Activated T-cell treated with anti-CD3 and anti-CD28 coated beads, Interleukin-2, amount 50 U/mL, for 72 hours (primary cell): ENCODE measurements at regions not wholly inside any gene's neighbourhood (a gene's known extent, or its start where the extent isn't known, plus 50 kb on each side); places are given as distances from the start of the nearest gene placed in this dataset.

Experiments used
- ATAC-seq, 2 donors: fragments of 150-1000 bp; cut with Tn5 transposase; replicated peaks in 1 of 2; 2 replicates each; pipeline ENCODE4 v1.10.0; 2021; ENCODE audit warnings: moderate library complexity in 2 of 2, mild to moderate bottlenecking in 1 of 2
- DNase-seq, 2 donors: peaks; one replicate each; pipeline ENCODE4 v3.0.0; 2021 to 2022; ENCODE audit warnings: mixed read lengths in 1 of 2
- H3K27ac Mint-ChIP-seq: one replicate; pipeline ENCODE4 v1.8.0; 2022; ENCODE audit warnings: mild to moderate bottlenecking, moderate library complexity, mixed read lengths
- H3K27me3 Mint-ChIP-seq: one replicate; pipeline ENCODE4 v1.8.0; 2022; ENCODE audit warnings: low read depth, mixed read lengths
- H3K36me3 Mint-ChIP-seq, 2 donors: one replicate each; pipeline ENCODE4 v1.8.0; 2022; ENCODE audit warnings: mixed read lengths in 2 of 2, mild to moderate bottlenecking in 1 of 2; ENCODE audit not compliant: insufficient read depth in 2 of 2
- H3K4me1 Mint-ChIP-seq: one replicate; pipeline ENCODE4 v1.8.0; 2022; ENCODE audit warnings: low read depth, mixed read lengths
- H3K4me3 Mint-ChIP-seq, 2 donors: one replicate each; pipeline ENCODE4 v1.8.0; 2022; ENCODE audit warnings: mild to moderate bottlenecking in 2 of 2, mixed read lengths in 2 of 2, moderate library complexity in 2 of 2
- H3K9me3 Mint-ChIP-seq, 2 donors: one replicate each; pipeline ENCODE4 v1.8.0; 2022; ENCODE audit warnings: mixed read lengths in 2 of 2

GRCh38 chr4:14810568-14810967, 191.7 kb upstream of the CPEB2 start:
- Mint-ChIP-seq H3K27me3 (peaks cover 39% of the 10 kb centered on the region), H3K4me3 (no peak overlapping the region), H3K27ac (no peak overlapping the region), H3K4me1 (peaks cover 6% of the 10 kb centered on the region), H3K9me3 (peaks cover 2 to 5% of the 10 kb centered on the region in 2 donors), H3K36me3 (peaks cover 2 to 6% of the 10 kb centered on the region in 2 donors)
- no peak for DNase-seq
- ATAC-seq = no peak

GRCh38 chr4:14812101-14812500, 190.2 kb upstream of the CPEB2 start:
- H3K9me3 Mint-ChIP-seq = peaks cover 2 to 5% of the 10 kb centered on the region in 2 donors
- ATAC-seq (no peak), DNase-seq (no peak)
- H3K27me3 Mint-ChIP-seq = peaks cover 35% of the 10 kb centered on the region
- no peak overlapping the region for H3K4me3 Mint-ChIP-seq
- no peak overlapping the region for H3K27ac Mint-ChIP-seq
- H3K4me1 Mint-ChIP-seq = peaks cover 6% of the 10 kb centered on the region
- peaks cover 2 to 6% of the 10 kb centered on the region in 2 donors for H3K36me3 Mint-ChIP-seq

- Mint-ChIP-seq H3K4me3 (no peak overlapping the region), H3K4me1 (no peaks in the 10 kb centered on the region), H3K27ac (no peak overlapping the region), H3K27me3 (peaks cover 14% of the 10 kb centered on the region), H3K9me3 (peaks cover 0 to 3% of the 10 kb centered on the region in 2 donors), H3K36me3 (no peaks in the 10 kb centered on the region)
- ATAC-seq (no peak), DNase-seq (no peak)
Observed at GRCh38 chr4:14816623-14817261, 185.5 kb upstream of the CPEB2 start.

- ATAC-seq (no peak), DNase-seq (no peak)
- H3K4me3 Mint-ChIP-seq = no peak overlapping the region
- H3K36me3 Mint-ChIP-seq = no peaks in the 10 kb centered on the region
- peaks cover 0 to 1% of the 10 kb centered on the region in 2 donors for H3K9me3 Mint-ChIP-seq
- no peak overlapping the region for H3K27ac Mint-ChIP-seq
- H3K4me1 Mint-ChIP-seq = no peaks in the 10 kb centered on the region
- peaks cover 40% of the 10 kb centered on the region for H3K27me3 Mint-ChIP-seq
Observed at GRCh38 chr4:14824189-14824588, 178.1 kb upstream of the CPEB2 start.

GRCh38 chr4:14827111-14827510, 175.2 kb upstream of the CPEB2 start:
- Mint-ChIP-seq H3K27ac (no peak overlapping the region), H3K36me3 (no peaks in the 10 kb centered on the region), H3K9me3 (no peaks in the 10 kb centered on the region), H3K4me1 (no peaks in the 10 kb centered on the region), H3K4me3 (no peak overlapping the region), H3K27me3 (peaks cover 32% of the 10 kb centered on the region)
- DNase-seq (no peak), ATAC-seq (no peak)

- Mint-ChIP-seq H3K4me3 (no peak overlapping the region), H3K36me3 (no peaks in the 10 kb centered on the region), H3K27ac (no peak overlapping the region), H3K4me1 (no peaks in the 10 kb centered on the region), H3K9me3 (no peaks in the 10 kb centered on the region), H3K27me3 (peaks cover 10% of the 10 kb centered on the region)
- ATAC-seq (no peak), DNase-seq (no peak)
Observed at GRCh38 chr4:14829795-14830194, 172.5 kb upstream of the CPEB2 start.

- Mint-ChIP-seq H3K4me1 (no peaks in the 10 kb centered on the region), H3K4me3 (no peak overlapping the region), H3K9me3 (no peaks in the 10 kb centered on the region), H3K36me3 (no peaks in the 10 kb centered on the region), H3K27ac (no peak overlapping the region), H3K27me3 (peaks cover 10% of the 10 kb centered on the region)
- DNase-seq (no peak), ATAC-seq (no peak)
Observed at GRCh38 chr4:14831416-14831815, 170.9 kb upstream of the CPEB2 start.

GRCh38 chr4:14833053-14833452, 169.2 kb upstream of the CPEB2 start:
- H3K4me3 Mint-ChIP-seq = no peak overlapping the region
- no peaks in the 10 kb centered on the region for H3K36me3 Mint-ChIP-seq
- no peak overlapping the region for H3K27ac Mint-ChIP-seq
- ATAC-seq (no peak), DNase-seq (no peak)
- peaks cover 11% of the 10 kb centered on the region for H3K27me3 Mint-ChIP-seq
- H3K4me1 Mint-ChIP-seq = no peaks in the 10 kb centered on the region
- H3K9me3 Mint-ChIP-seq = no peaks in the 10 kb centered on the region

- Mint-ChIP-seq H3K27ac (no peak overlapping the region), H3K27me3 (peaks cover 16% of the 10 kb centered on the region), H3K4me3 (no peak overlapping the region), H3K9me3 (no peaks in the 10 kb centered on the region), H3K36me3 (no peaks in the 10 kb centered on the region), H3K4me1 (no peaks in the 10 kb centered on the region)
- no peak for ATAC-seq
- DNase-seq = no peak
Observed at GRCh38 chr4:14834382-14834781, 167.9 kb upstream of the CPEB2 start.

- H3K4me1 Mint-ChIP-seq = no peaks in the 10 kb centered on the region
- H3K4me3 Mint-ChIP-seq = no peak overlapping the region
- ATAC-seq (no peak), DNase-seq (no peak)
- no peaks in the 10 kb centered on the region for H3K36me3 Mint-ChIP-seq
- peaks cover 16% of the 10 kb centered on the region for H3K27me3 Mint-ChIP-seq
- no peak overlapping the region for H3K27ac Mint-ChIP-seq
- no peaks in the 10 kb centered on the region for H3K9me3 Mint-ChIP-seq
Observed at GRCh38 chr4:14835288-14835687, 167.0 kb upstream of the CPEB2 start.

- Mint-ChIP-seq H3K36me3 (no peaks in the 10 kb centered on the region), H3K27me3 (peaks cover 16% of the 10 kb centered on the region), H3K4me1 (no peaks in the 10 kb centered on the region), H3K4me3 (no peak overlapping the region), H3K9me3 (no peaks in the 10 kb centered on the region), H3K27ac (peak overlapping the region; percentile 38)
- ATAC-seq (no peak), DNase-seq (no peak)
Observed at GRCh38 chr4:14835708-14836425, 166.4 kb upstream of the CPEB2 start.

- peaks cover 0 to 3% of the 10 kb centered on the region in 2 donors for H3K9me3 Mint-ChIP-seq
- DNase-seq = no peak
- H3K36me3 Mint-ChIP-seq = no peaks in the 10 kb centered on the region
- no peak overlapping the region for H3K4me3 Mint-ChIP-seq
- peaks cover 20% of the 10 kb centered on the region for H3K27me3 Mint-ChIP-seq
- peaks cover 6% of the 10 kb centered on the region for H3K4me1 Mint-ChIP-seq
- ATAC-seq = no peak
- H3K27ac Mint-ChIP-seq = no peak overlapping the region
Observed at GRCh38 chr4:14837860-14838259, 164.4 kb upstream of the CPEB2 start.

GRCh38 chr4:14841801-14842768, 160.2 kb upstream of the CPEB2 start:
- Mint-ChIP-seq H3K4me1 (peaks cover 15% of the 10 kb centered on the region), H3K27ac (peak overlapping the region; percentile 89), H3K36me3 (no peaks in the 10 kb centered on the region), H3K27me3 (peaks cover 14% of the 10 kb centered on the region), H3K9me3 (peaks cover 0 to 3% of the 10 kb centered on the region in 2 donors), H3K4me3 (no peak overlapping the region)
- ATAC-seq (no peak), DNase-seq (no peak)
